HepG2 (cell line): ENCODE measurements at regions not wholly inside any gene's neighbourhood (a gene's known extent, or its start where the extent isn't known, plus 50 kb on each side); places are given as distances from the start of the nearest gene placed in this dataset.

Experiments
- ATF7 ChIP-seq, 2 experiments: fragments of 450-650 bp in 1 of 2; sonication (generic) in 1 of 2; formaldehyde crosslinking in 1 of 2; IDR thresholded peaks; 2 replicates each; pipeline versions ENCODE4 v1.4.0 to v1.6.1; 2016 to 2020; ENCODE audit warnings: antibody characterized with exemption in 1 of 2, mild to moderate bottlenecking in 1 of 2, missing genetic modification reagents in 1 of 2
- EP300 ChIP-seq, 3 experiments: sonication (generic) in 1 of 3; formaldehyde crosslinking in 1 of 3; IDR thresholded peaks; 2 replicates each; pipeline versions ENCODE4 v1.5.1 to v1.6.1; 2011 to 2020; ENCODE audit warnings: low read depth in 2 of 3, low read length in 2 of 3, borderline replicate concordance in 1 of 3, improper control_type of control experiment in 1 of 3, mild to moderate bottlenecking in 1 of 3, missing genetic modification reagents in 1 of 3, moderate library complexity in 1 of 3
- GTF3A ChIP-seq: sonication (generic); formaldehyde crosslinking; conservative IDR thresholded peaks from 2 replicates; pipeline ENCODE4 v1.4.0; 2020; ENCODE audit warnings: mild to moderate bottlenecking, missing genetic modification reagents
- TCF12 ChIP-seq, 2 experiments: fragments of 450-650 bp in 1 of 2; sonication (generic) in 1 of 2; formaldehyde crosslinking in 1 of 2; IDR thresholded peaks; 2 replicates each; pipeline versions ENCODE4 v1.6.1 to v1.8.0; 2017 to 2022; ENCODE audit warnings: antibody characterized with exemption in 1 of 2, mild to moderate bottlenecking in 1 of 2, missing genetic modification reagents in 1 of 2, moderate library complexity in 1 of 2
- ZFP37 ChIP-seq: sonication (generic); formaldehyde crosslinking; IDR thresholded peaks from 2 replicates; pipeline ENCODE4 v1.4.0; 2020; ENCODE audit warnings: missing genetic modification reagents, borderline replicate concordance
- TF ChIP-seq, protein P1 (sequence below): sonication (generic); formaldehyde crosslinking; IDR thresholded peaks from 2 replicates; pipeline ENCODE4 v1.5.0; 2020; ENCODE audit warnings: mild to moderate bottlenecking, missing genetic modification reagents, moderate library complexity
- TF ChIP-seq, protein P2 (sequence below): sonication (generic); formaldehyde crosslinking; IDR thresholded peaks from 2 replicates; pipeline ENCODE4 v1.8.0; 2022; ENCODE audit warnings: missing genetic modification reagents, mild to moderate bottlenecking, borderline replicate concordance

DNA sequence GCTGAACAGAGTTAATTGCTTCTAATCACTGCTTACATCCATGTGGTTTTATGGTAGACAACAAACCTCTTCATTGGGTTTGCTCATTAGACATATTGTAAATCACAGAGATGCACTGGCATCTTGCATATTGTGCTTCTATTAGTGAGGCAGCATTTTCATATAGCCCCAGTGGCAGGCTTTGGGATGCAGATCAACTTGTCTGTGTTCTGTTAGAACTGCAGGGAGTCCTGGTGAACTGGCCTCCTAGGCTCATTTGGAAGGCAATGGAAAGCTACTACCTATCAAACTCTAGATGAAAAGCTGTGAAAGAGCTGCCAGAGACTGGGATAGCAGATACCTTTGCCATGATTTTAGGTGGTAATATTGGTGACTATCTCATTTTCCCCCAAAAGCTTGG is 108.8 kb downstream of the NAA11 start:
- TF ChIP-seq, protein P1, sequence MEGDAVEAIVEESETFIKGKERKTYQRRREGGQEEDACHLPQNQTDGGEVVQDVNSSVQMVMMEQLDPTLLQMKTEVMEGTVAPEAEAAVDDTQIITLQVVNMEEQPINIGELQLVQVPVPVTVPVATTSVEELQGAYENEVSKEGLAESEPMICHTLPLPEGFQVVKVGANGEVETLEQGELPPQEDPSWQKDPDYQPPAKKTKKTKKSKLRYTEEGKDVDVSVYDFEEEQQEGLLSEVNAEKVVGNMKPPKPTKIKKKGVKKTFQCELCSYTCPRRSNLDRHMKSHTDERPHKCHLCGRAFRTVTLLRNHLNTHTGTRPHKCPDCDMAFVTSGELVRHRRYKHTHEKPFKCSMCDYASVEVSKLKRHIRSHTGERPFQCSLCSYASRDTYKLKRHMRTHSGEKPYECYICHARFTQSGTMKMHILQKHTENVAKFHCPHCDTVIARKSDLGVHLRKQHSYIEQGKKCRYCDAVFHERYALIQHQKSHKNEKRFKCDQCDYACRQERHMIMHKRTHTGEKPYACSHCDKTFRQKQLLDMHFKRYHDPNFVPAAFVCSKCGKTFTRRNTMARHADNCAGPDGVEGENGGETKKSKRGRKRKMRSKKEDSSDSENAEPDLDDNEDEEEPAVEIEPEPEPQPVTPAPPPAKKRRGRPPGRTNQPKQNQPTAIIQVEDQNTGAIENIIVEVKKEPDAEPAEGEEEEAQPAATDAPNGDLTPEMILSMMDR (CRISPR knock-in tag): no peak
- TF ChIP-seq GTF3A (CRISPR knock-in tag): no peak
- no peak for TF ChIP-seq TCF12 (IDR thresholded peaks at IDR 0.05)
- TF ChIP-seq TCF12 (CRISPR knock-in tag; IDR thresholded peaks at IDR 0.05): no peak
- TF ChIP-seq ATF7 (IDR thresholded peaks at IDR 0.05): no peak
- no peak for TF ChIP-seq ATF7 (CRISPR knock-in tag; IDR thresholded peaks at IDR 0.05)
- TF ChIP-seq, protein P2, sequence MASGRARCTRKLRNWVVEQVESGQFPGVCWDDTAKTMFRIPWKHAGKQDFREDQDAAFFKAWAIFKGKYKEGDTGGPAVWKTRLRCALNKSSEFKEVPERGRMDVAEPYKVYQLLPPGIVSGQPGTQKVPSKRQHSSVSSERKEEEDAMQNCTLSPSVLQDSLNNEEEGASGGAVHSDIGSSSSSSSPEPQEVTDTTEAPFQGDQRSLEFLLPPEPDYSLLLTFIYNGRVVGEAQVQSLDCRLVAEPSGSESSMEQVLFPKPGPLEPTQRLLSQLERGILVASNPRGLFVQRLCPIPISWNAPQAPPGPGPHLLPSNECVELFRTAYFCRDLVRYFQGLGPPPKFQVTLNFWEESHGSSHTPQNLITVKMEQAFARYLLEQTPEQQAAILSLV (CRISPR knock-in tag): no peak
- no peak for TF ChIP-seq ZFP37 (CRISPR knock-in tag)
- no peak for TF ChIP-seq EP300 (IDR thresholded peaks at IDR 0.05; ENCODE audit: low read depth in 2 of 2, low read length in 2 of 2)
- no peak for TF ChIP-seq EP300 (CRISPR knock-in tag; IDR thresholded peaks at IDR 0.05; ENCODE audit: borderline replicate concordance)
